H1 (cell line): ENCODE measurements at regions not wholly inside any gene's neighbourhood (a gene's known extent, or its start where the extent isn't known, plus 50 kb on each side); places are given as distances from the start of the nearest gene placed in this dataset.
"Not testable (repeated sequence)": the region's sequence is repeated elsewhere in the genome, so short reads cannot be mapped to it uniquely, and the experiment has no call there.

Experiments
- CTCF ChIA-PET: fragments of 300-600 bp; sonication (Branson Sonifier 250); formaldehyde crosslinking; loops from one replicate; lab custom pipeline; 2021; ENCODE audit not compliant: partially characterized antibody; lab: Charles Lee
- POLR2A ChIA-PET: fragments of 300-600 bp; sonication (Branson Sonifier 250); formaldehyde crosslinking; loops from one replicate; lab custom pipeline; 2021; ENCODE audit warnings: inconsistent platforms; ENCODE audit not compliant: partially characterized antibody; lab: Charles Lee
- DNase-seq, 2 experiments: peaks; one replicate each; pipeline versions ENCODE4 v3.0.0 to v3.0.0-alpha.2; 2010 to 2022; ENCODE audit warnings: low spot score in 2 of 2, low read depth in 1 of 2, mixed read lengths in 1 of 2
- FAIRE-seq: peaks from 2 replicates; lab custom pipeline; 2011; peaks lifted over from hg19 to GRCh38; lab: Jason Lieb, UNC
- H2AFZ ChIP-seq: 2 replicates; pipeline ENCODE4 v1.8.1; 2012; ENCODE audit warnings: low read length, inconsistent platforms
- H2AK5ac ChIP-seq: 2 replicates; pipeline ENCODE4 v1.6.1; 2013; ENCODE audit warnings: low read depth, low read length
- H2BK120ac ChIP-seq: replicated peaks from 2 replicates; pipeline ENCODE3; 2013; ENCODE audit warnings: low read depth, low read length, inconsistent platforms
- H2BK12ac ChIP-seq: 2 replicates; pipeline ENCODE4 v1.6.1; 2013; ENCODE audit warnings: low read depth, low read length
- H2BK15ac ChIP-seq: 2 replicates; pipeline ENCODE4 v1.6.1; 2013; ENCODE audit warnings: low read length
- H2BK20ac ChIP-seq: 2 replicates; pipeline ENCODE4 v1.6.1; 2013; ENCODE audit warnings: low read length
- H2BK5ac ChIP-seq: 2 replicates; pipeline ENCODE4 v1.6.1; 2013; ENCODE audit warnings: low read depth, low read length
- H3K14ac ChIP-seq: 2 replicates; pipeline ENCODE4 v1.6.1; 2013; ENCODE audit warnings: inconsistent platforms; ENCODE audit not compliant: insufficient read length
- H3K18ac ChIP-seq: 2 replicates; pipeline ENCODE4 v1.6.1; 2013; ENCODE audit warnings: low read length; ENCODE audit errors: extremely low read depth
- H3K23ac ChIP-seq: 2 replicates; pipeline ENCODE4 v1.6.1; 2013; ENCODE audit warnings: inconsistent platforms; ENCODE audit not compliant: insufficient read length
- H3K23me2 ChIP-seq: 2 replicates; pipeline ENCODE4 v1.6.1; 2013; ENCODE audit warnings: low read depth, low read length
- H3K27ac ChIP-seq: 2 replicates; pipeline ENCODE4 v1.6.1; 2011; ENCODE audit warnings: low read depth, low read length, inconsistent platforms
- H3K27me3 ChIP-seq, 4 experiments: replicated peaks in 1 of 4; 1 replicate in 1 of 4; 2 replicates in 3 of 4; pipeline versions ENCODE4 v1.6.1 to v1.8.1; 2011 to 2013; ENCODE audit warnings: low read length in 3 of 4, mild to moderate bottlenecking in 3 of 4, inconsistent platforms in 2 of 4, mixed read lengths in 2 of 4, moderate library complexity in 1 of 4; ENCODE audit not compliant: control insufficient read depth in 3 of 4, insufficient read depth in 3 of 4; ENCODE audit errors: extremely low read depth in 1 of 4
- H3K36me3 ChIP-seq, 4 experiments: 2 replicates each; pipeline versions ENCODE4 v1.6.1 to v1.8.1; 2011 to 2013; ENCODE audit warnings: mild to moderate bottlenecking in 4 of 4, low read length in 3 of 4, moderate library complexity in 2 of 4, control low read depth in 1 of 4, inconsistent platforms in 1 of 4; ENCODE audit not compliant: insufficient read depth in 4 of 4, control insufficient read depth in 2 of 4
- H3K4ac ChIP-seq: replicated peaks from 2 replicates; pipeline ENCODE3; 2013; ENCODE audit warnings: low read length, low read depth, mixed read lengths, inconsistent platforms; ENCODE audit not compliant: insufficient read length
- H3K4me1 ChIP-seq, 4 experiments: replicated peaks in 1 of 4; 1 replicate in 1 of 4; 2 replicates in 3 of 4; pipeline versions ENCODE4 v1.6.1 to v1.8.1; 2011 to 2013; ENCODE audit warnings: low read length in 3 of 4, inconsistent platforms in 2 of 4, mixed read lengths in 1 of 4; ENCODE audit not compliant: insufficient read depth in 4 of 4, control insufficient read depth in 3 of 4
- H3K4me2 ChIP-seq, 2 experiments: 2 replicates each; pipeline versions ENCODE4 v1.6.1 to v1.8.1; 2011 to 2013; ENCODE audit warnings: low read depth in 2 of 2, low read length in 2 of 2, control low read depth in 1 of 2, inconsistent platforms in 1 of 2, mild to moderate bottlenecking in 1 of 2; ENCODE audit not compliant: insufficient read depth in 1 of 2
- H3K4me3 ChIP-seq, 4 experiments: fragments of 200-600, 300-600 bp in 1 of 4; sonication (generic), shearing (Covaris generic), sonication (Bioruptor Twin) in 1 of 4; 2 replicates each; pipeline versions ENCODE4 v1.5.1 to v1.8.1; 2011 to 2016; ENCODE audit warnings: low read length in 4 of 4, low read depth in 3 of 4, control low read depth in 2 of 4, inconsistent platforms in 2 of 4, mild to moderate bottlenecking in 2 of 4, mixed read lengths in 1 of 4, moderate library complexity in 1 of 4; ENCODE audit not compliant: insufficient read depth in 2 of 4; ENCODE audit errors: extremely low read depth in 1 of 4
- H3K56ac ChIP-seq: replicated peaks from 2 replicates; pipeline ENCODE3; 2013; ENCODE audit warnings: low read depth, mild to moderate bottlenecking, mixed read lengths, low read length, inconsistent platforms; ENCODE audit not compliant: insufficient read length
- H3K79me1 ChIP-seq: 2 replicates; pipeline ENCODE4 v1.6.1; 2013; ENCODE audit warnings: low read depth, low read length, control low read depth
- H3K79me2 ChIP-seq, 2 experiments: 2 replicates each; pipeline versions ENCODE4 v1.6.1 to v1.8.1; 2012 to 2013; ENCODE audit warnings: low read length in 2 of 2, mild to moderate bottlenecking in 2 of 2, inconsistent platforms in 1 of 2; ENCODE audit not compliant: insufficient read depth in 2 of 2, control insufficient read depth in 1 of 2
- H3K9ac ChIP-seq, 4 experiments: replicated peaks in 1 of 4; 1 replicate in 1 of 4; 2 replicates in 3 of 4; pipeline versions ENCODE4 v1.6.1 to v1.8.1; 2011 to 2013; ENCODE audit warnings: low read depth in 3 of 4, low read length in 3 of 4, control low read depth in 2 of 4, mild to moderate bottlenecking in 2 of 4, moderate library complexity in 2 of 4, inconsistent platforms in 1 of 4; ENCODE audit errors: extremely low read depth in 1 of 4
- H3K9me3 ChIP-seq, 2 experiments: 2 replicates each; pipeline versions ENCODE4 v1.6.1 to v1.8.1; 2012 to 2013; ENCODE audit warnings: mild to moderate bottlenecking in 2 of 2, moderate library complexity in 2 of 2, control low read depth in 1 of 2, inconsistent platforms in 1 of 2, low read depth in 1 of 2, low read length in 1 of 2, mixed read lengths in 1 of 2; ENCODE audit not compliant: insufficient read depth in 2 of 2
- H4K20me1 ChIP-seq, 2 experiments: replicated peaks in 1 of 2; 2 replicates each; pipeline versions ENCODE3 to v1.8.1; 2011 to 2013; ENCODE audit warnings: inconsistent platforms in 2 of 2, low read length in 2 of 2, mild to moderate bottlenecking in 1 of 2; ENCODE audit not compliant: insufficient read depth in 2 of 2, control insufficient read depth in 1 of 2
- H4K5ac ChIP-seq: 2 replicates; pipeline ENCODE4 v1.6.1; 2013; ENCODE audit warnings: low read length, low read depth, mixed read lengths, inconsistent platforms; ENCODE audit not compliant: insufficient read length
- H4K8ac ChIP-seq: 2 replicates; pipeline ENCODE4 v1.8.0; 2013; ENCODE audit warnings: mild to moderate bottlenecking, moderate library complexity, low read length, inconsistent platforms; ENCODE audit not compliant: insufficient read depth; ENCODE audit errors: extremely low read depth
- H4K91ac ChIP-seq: replicated peaks from 2 replicates; pipeline ENCODE3; 2013; ENCODE audit warnings: low read length, mixed read lengths, inconsistent platforms; ENCODE audit not compliant: insufficient read length
- WGBS, 2 experiments: shearing (Covaris generic) in 1 of 2; methylation state at CpG; one replicate each; pipeline versions ENCODE4 v1.1.6 to v1.1.7; 2013 to 2015; ENCODE audit warnings: low lambda C conversion rate in 2 of 2, mixed read lengths in 2 of 2, inconsistent platforms in 1 of 2, low coverage in 1 of 2, missing lambda C conversion rate in 1 of 2; ENCODE audit not compliant: insufficient replicate concordance in 2 of 2, insufficient coverage in 1 of 2, insufficient read length in 1 of 2; ENCODE audit errors: extremely low coverage in 1 of 2, missing lambda C conversion rate in 1 of 2; 5-methylcytosine and 5-hydroxymethylcytosine counted together

- H3K27ac ChIP-seq, H3K9me3 ChIP-seq, H3K9ac ChIP-seq, H3K23ac ChIP-seq, H3K18ac ChIP-seq, H3K4ac ChIP-seq, H4K5ac ChIP-seq, H3K56ac ChIP-seq, H3K27me3 ChIP-seq, H2AFZ ChIP-seq, CTCF ChIA-PET, H3K79me2 ChIP-seq, DNase-seq, H4K20me1 ChIP-seq, H2BK120ac ChIP-seq, FAIRE-seq, H3K14ac ChIP-seq, H2BK20ac ChIP-seq, H3K4me1 ChIP-seq, H4K91ac ChIP-seq, H2BK5ac ChIP-seq, POLR2A ChIA-PET, H3K4me3 ChIP-seq, H4K8ac ChIP-seq, H2BK12ac ChIP-seq, H2AK5ac ChIP-seq, H2BK15ac ChIP-seq, H3K4me2 ChIP-seq, H3K36me3 ChIP-seq, H3K23me2 ChIP-seq, H3K79me1 ChIP-seq: not testable (repeated sequence)
- WGBS, 2 experiments = no CpG with 5 or more reads among the region's 4 CpGs
These were observed 595.6 kb downstream of the RPIA start for GRCh38 chr2:89287084-89287483.

- H3K4ac ChIP-seq, H2BK20ac ChIP-seq, H2BK12ac ChIP-seq, H3K23ac ChIP-seq, H4K8ac ChIP-seq, H2AFZ ChIP-seq, H3K36me3 ChIP-seq, CTCF ChIA-PET, H3K9ac ChIP-seq, H3K27ac ChIP-seq, H3K27me3 ChIP-seq, H3K79me1 ChIP-seq, H4K5ac ChIP-seq, H2AK5ac ChIP-seq, H3K4me2 ChIP-seq, H3K79me2 ChIP-seq, H3K56ac ChIP-seq, H3K18ac ChIP-seq, DNase-seq, H3K23me2 ChIP-seq, H2BK5ac ChIP-seq, H4K20me1 ChIP-seq, H3K14ac ChIP-seq, H4K91ac ChIP-seq, H2BK120ac ChIP-seq, FAIRE-seq, H3K4me1 ChIP-seq, H3K9me3 ChIP-seq, H2BK15ac ChIP-seq, H3K4me3 ChIP-seq, POLR2A ChIA-PET: not testable (repeated sequence)
- no CpG with 5 or more reads among the region's 7 CpGs for WGBS, 2 experiments
These were observed 600.3 kb downstream of the RPIA start for GRCh38 chr2:89291717-89292298.
